ENCODE measurements at regions not wholly inside any gene's neighbourhood (a gene's known extent, or its start where the extent isn't known, plus 50 kb on each side); places are given as distances from the start of the nearest gene placed in this dataset.

DNA sequence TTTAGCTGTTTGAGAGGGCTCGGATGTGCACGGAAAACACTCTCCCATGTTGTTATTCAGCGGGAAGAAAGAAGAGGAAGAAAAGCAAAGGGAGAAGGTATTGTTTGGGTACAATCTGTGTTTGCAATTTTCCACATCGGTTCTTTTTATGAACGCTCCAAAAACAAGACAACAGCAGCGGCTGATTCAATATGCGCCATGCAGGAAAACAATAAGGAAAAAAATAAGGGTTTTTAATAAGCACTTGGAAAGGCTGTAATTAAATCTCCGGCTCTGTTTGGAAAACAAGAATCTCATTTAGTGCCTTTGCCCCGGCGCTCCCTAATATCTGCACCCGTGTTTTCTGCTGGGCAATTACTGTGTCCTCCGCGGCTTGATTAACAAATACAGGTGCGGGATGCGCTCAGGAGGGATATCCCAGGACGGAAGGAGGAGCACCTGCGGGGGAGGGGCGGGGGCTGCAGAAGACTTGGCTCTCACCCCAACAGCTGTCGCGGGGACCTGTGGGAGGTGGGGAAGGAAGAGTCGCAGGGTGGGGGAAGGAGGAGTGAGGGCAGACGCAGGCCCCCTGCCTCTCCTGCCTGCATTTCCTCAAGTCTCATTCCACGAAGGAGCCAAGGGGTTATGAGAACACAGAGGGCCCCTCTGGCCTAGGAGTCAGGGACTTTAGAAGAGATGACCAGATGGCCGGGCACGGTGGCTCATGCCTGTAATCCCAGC lies 181.5 kb upstream of the PODXL start:
- DNase-seq (ENCODE audit: low read depth in 2 of 2): no peak

DNA sequence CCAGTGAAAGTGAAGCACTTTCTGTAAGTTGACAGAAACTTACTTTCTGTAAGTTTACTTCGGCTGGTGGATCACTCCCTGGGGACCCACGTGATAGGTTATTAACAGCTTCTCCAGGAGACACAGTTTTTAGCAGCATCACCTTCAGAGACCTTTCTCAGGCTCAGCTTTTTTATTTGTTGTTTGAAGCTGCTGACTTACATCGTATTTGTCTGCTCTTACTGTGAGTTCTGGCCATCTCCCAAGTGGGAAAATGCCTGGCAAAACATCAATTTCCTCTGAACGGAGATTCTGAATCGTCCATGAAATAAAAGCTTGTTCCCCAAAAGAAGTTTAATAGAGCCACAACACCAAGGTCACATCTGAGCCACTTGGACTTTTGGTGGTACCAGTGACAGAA lies 178.7 kb upstream of the PODXL start:
- DNase-seq (ENCODE audit: low read depth in 2 of 2): no peak

DNA sequence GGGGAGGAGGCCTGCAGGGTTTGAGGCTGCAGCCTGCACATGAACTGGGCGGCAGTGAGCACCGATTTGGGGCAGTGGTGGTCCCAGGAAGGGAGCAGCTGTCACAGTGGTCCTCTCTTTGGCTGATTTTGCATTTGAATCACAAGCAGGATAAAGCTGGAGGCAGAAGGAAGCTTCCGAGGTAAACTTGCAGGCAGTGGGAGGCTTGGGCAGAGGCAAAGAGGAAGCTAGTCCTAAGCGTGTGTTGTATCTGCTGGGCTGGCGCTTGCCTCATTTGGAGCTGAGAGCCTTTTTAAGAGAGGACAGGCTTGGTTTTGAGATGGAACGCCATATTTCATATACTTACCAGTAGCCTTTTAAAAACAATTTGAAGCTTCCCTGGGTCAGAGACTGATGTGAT lies 177.2 kb upstream of the PODXL start:
- no peak for DNase-seq (ENCODE audit: low read depth in 2 of 2)

DNA sequence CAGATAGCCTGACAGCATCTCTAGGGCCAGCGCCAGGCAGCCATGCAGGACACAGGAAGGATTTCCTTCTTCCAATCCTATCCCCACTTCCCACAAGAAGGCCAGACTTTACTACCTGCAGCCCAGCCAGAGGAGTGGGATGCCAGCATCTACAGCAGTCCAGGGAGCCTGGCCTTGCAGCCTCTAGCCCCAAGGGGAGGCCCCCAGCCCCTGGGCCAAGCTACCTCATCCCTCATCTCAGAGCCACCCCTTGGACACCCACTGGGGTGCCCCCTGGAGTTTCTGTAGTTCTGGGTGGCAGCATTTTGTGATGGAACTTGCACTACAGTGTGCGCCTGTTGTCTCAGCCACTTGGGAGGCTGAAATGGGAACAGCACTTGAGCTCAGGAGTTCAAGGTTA lies 170.8 kb upstream of the PODXL start:
- no peak for DNase-seq (ENCODE audit: low read depth in 2 of 2)

GRCh38 chr7:131726686-131727085 lies 170.3 kb upstream of the PODXL start:
- no peak for DNase-seq (ENCODE audit: low read depth in 2 of 2)

- DNase-seq (ENCODE audit: low read depth in 2 of 2): no peak
Observed at GRCh38 chr7:131726031-131726430, 169.6 kb upstream of the PODXL start.

DNA sequence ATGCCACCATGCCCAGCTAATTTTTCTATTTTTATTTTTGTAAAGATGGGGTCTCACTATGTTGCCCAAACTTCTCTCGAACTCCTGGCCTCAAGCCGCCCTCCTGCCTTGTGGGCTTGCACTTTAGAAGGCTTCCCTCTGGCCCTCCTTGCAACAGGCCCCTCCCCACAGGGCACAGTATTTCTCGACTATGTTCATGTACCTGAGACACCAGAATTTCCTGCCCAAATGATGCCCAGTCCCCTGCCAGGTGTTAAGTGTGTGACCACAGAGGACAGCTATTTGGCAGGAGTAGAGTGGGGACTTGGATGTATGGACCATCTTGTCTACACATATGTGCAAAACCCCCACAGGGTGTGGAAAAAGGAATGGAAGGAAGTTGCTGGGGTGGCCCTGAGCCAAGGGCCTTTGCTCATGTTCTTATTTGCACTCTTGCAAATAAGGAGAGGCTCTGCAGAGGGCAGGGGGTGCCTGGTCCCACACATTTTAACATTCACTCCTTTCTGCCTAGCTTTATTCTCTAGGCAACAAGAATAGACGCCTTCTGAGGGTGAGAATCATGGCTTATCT lies 168.4 kb upstream of the PODXL start:
- no peak for DNase-seq (ENCODE audit: low read depth in 2 of 2)

DNA sequence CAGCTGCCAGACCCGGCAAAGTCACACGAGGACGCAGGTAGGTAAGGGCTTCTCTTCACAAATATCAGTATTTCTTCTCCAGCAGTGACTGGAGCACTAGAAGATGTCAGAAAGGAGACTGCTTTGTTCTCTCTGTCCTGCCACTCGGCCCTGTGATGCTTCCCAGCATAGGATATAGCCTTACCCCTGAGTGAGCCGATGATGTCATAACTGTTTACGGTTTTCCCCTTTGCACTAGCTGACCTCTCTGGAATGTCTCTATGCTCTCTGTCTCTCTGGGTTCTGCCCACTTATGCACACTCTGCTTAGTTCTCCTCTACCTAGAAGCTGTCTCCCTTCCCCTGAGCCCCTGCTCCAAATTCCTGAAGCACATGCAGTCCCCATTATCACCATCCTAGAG lies 167.5 kb upstream of the PODXL start:
- no peak for DNase-seq (ENCODE audit: low read depth in 2 of 2)

DNA sequence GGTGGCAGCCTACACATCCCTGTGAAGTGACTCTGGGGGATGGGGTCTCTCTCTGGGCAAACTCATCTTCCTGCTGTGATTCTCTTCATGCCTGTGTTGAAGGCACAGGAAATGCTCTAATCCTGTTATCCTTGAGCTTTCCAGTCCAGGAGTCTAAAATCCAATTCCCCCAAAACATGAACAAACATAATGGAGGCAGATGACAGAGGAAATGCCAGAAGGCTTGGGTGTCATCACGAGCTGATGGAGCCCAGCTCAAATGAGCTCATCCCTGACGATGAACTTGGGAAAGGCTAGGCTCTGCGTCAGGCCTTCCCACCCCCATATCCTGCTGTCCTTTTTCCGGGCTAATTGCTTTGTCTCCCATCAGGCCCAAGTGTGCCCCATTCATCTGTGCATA lies 165.9 kb upstream of the PODXL start:
- DNase-seq (ENCODE audit: low read depth in 2 of 2): no peak

- no peak for DNase-seq (ENCODE audit: low read depth in 2 of 2)
Observed at GRCh38 chr7:131721660-131722059, 165.2 kb upstream of the PODXL start.

- DNase-seq (ENCODE audit: low read depth in 2 of 2): no peak
Observed at GRCh38 chr7:131720703-131721102, 164.3 kb upstream of the PODXL start.

GRCh38 chr7:131717181-131717580 lies 160.8 kb upstream of the PODXL start:
- no peak for DNase-seq (ENCODE audit: low read depth in 2 of 2)

- DNase-seq (ENCODE audit: low read depth in 2 of 2): no peak
Observed at GRCh38 chr7:131699323-131699722, 142.9 kb upstream of the PODXL start.

GRCh38 chr7:131692131-131692960 lies 135.9 kb upstream of the PODXL start:
- DNase-seq (ENCODE audit: low read depth in 2 of 2): peak; percentile 23 to 24

DNA sequence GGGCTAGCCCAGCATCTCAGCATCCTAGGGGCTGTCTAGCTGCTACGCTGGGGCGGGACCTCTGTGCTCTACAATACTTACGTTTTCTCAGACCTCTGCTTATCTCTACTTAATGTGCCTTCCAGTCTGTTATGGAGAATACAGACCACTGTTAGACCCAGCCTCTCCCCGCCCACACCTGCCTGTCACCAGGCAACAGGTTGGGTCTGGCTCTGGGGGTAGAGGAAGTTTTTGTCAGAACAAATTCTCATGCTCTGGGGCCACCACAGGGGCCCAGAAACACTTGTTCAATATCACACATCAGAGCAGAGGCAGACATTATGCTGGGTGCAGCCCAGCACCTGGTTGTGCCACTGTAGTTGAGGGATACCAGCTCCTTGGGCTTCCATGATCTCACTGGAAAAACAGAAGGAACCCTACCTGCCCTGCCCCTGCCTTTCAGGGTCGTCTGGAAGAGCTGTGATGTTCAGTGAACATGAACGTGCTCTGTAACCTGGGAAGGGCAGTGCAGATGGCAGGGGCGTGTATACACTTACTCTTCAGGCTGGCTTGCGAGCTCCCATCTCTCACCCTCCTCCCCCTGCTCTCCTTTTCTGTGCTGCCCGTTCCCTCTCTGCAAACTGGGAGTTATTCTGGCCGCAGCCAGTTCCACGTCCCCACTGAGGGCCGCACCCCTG lies 135.2 kb upstream of the PODXL start:
- DNase-seq (ENCODE audit: low read depth in 2 of 2): no peak

- no peak for DNase-seq (ENCODE audit: low read depth in 2 of 2)
Observed at GRCh38 chr7:131690441-131690840, 134.0 kb upstream of the PODXL start.

GRCh38 chr7:131689662-131690234 lies 133.3 kb upstream of the PODXL start:
- no peak for DNase-seq (ENCODE audit: low read depth in 2 of 2)

GRCh38 chr7:131688738-131689661 lies 132.6 kb upstream of the PODXL start:
- DNase-seq (ENCODE audit: low read depth in 2 of 2): peak in 1 of 2 donors; percentile 28

GRCh38 chr7:131687296-131687695 lies 130.9 kb upstream of the PODXL start:
- no peak for DNase-seq (ENCODE audit: low read depth in 2 of 2)

DNA sequence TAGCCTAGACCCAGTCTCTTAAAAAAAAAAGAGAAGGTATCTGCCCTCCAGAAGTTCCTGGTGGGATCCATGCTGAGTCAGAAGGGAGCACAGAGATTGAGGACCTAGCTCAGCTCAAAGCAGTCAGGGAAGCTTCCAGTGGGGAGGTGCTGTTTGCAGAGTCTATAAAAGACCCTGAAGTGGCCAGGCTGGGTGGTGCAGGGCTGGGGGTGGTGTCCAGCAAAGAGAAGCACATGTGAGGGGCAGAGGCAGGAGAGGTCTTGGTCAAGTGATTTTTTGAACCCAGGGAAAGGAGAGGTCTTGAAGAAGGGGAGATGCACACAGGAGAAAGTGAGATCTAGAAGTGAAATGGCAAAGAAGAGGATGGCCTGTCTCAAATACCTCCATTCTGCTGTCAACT lies 130.4 kb upstream of the PODXL start:
- no peak for DNase-seq (ENCODE audit: low read depth in 2 of 2)

DNA sequence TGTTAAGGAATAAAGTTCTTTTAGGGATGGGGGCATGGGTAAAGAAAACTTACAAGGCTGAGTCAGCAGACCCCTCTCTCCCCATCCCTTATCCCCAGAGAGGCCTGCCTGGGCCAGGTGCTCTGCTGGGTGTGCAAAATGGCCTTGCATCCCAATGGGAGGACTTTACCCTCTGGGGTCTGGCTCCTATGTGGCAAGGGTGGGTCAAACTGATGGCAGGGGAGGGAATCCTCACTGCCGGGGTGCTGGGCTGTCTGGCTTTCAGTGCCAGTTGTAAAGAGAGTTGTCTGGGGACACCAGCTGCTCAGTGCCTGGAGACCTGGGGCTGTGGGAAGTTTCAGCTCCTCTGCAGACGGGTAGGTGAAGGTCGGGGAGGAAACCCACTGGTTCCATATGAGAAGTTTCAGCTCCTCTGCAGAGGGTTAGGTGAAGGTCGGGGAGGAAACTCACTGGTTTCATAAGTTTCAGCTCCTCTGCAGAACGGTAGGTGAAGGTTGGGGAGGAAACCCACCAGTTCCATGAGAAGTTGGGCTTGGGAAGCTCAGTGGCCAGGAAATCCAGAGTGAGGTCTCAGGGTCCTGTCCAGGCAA lies 127.2 kb upstream of the PODXL start:
- no peak for DNase-seq (ENCODE audit: low read depth in 2 of 2)

All from stimulated activated CD8-positive, alpha-beta memory T cell treated with anti-CD3 and anti-CD28 coated beads, Interleukin-15, amount 100 ng/mL, for 48 hours (primary cell).